MCF 10A (cell line): ENCODE measurements at regions not wholly inside any gene's neighbourhood (a gene's known extent, or its start where the extent isn't known, plus 50 kb on each side); places are given as distances from the start of the nearest gene placed in this dataset.

Experiments used
- BruUV-seq: library from RNA; stranded (reverse); fragments of 400-500 nt; replicated peaks from 2 replicates; lab custom pipeline; 2021; lab: Mats Ljungman, UMichigan
- CTCF ChIA-PET: fragments of 300-600 bp; sonication (Branson Sonifier 250); formaldehyde crosslinking; extraction: SDS; loops from one replicate; lab custom pipeline; 2021; ENCODE audit warnings: antibody characterized with exemption, inconsistent platforms; lab: Yijun Ruan, JAX
- POLR2A ChIA-PET: fragments of 300-600, 350-650 bp; sonication (Branson Sonifier 250); formaldehyde crosslinking; extraction: SDS; loops from one replicate; lab custom pipeline; 2020; ENCODE audit warnings: antibody characterized with exemption, inconsistent platforms; lab: Yijun Ruan, JAX
- DNase-seq: peaks from one replicate; pipeline ENCODE4 v3.0.0-alpha.2; 2018; ENCODE audit not compliant: unreplicated experiment
- H3K27ac Mint-ChIP-seq: one replicate; pipeline ENCODE4 v1.8.0; 2022; ENCODE audit warnings: mild to moderate bottlenecking, low read depth, mixed read lengths; ENCODE audit not compliant: unreplicated experiment
- H3K27me3 Mint-ChIP-seq: one replicate; pipeline ENCODE4 v1.8.0; 2022; ENCODE audit warnings: mixed read lengths; ENCODE audit not compliant: insufficient read depth, unreplicated experiment
- H3K36me3 Mint-ChIP-seq: one replicate; pipeline ENCODE4 v1.8.0; 2022; ENCODE audit warnings: mild to moderate bottlenecking, moderate library complexity, mixed read lengths; ENCODE audit not compliant: insufficient read depth, unreplicated experiment
- H3K4me1 Mint-ChIP-seq: one replicate; pipeline ENCODE4 v1.8.0; 2022; ENCODE audit warnings: mixed read lengths; ENCODE audit not compliant: insufficient read depth, unreplicated experiment
- H3K4me3 Mint-ChIP-seq: one replicate; pipeline ENCODE4 v1.8.0; 2022; ENCODE audit warnings: mild to moderate bottlenecking, moderate library complexity, mixed read lengths; ENCODE audit not compliant: unreplicated experiment
- H3K9me3 Mint-ChIP-seq: one replicate; pipeline ENCODE4 v1.8.0; 2022; ENCODE audit warnings: mixed read lengths; ENCODE audit not compliant: unreplicated experiment
- intact Hi-C: fragments of 100-400 bp; cut with micrococcal nuclease; formaldehyde crosslinking; loops from 2 replicates; pipeline ENCODE4 v1.14.1; 2022
- TF ChIP-seq, protein P1 (sequence below): fragments of 200-600 bp; IDR thresholded peaks from one replicate; pipeline ENCODE4 v1.8.0; 2022; ENCODE audit warnings: antibody characterized with exemption, mild to moderate bottlenecking; ENCODE audit not compliant: unreplicated experiment

DNA sequence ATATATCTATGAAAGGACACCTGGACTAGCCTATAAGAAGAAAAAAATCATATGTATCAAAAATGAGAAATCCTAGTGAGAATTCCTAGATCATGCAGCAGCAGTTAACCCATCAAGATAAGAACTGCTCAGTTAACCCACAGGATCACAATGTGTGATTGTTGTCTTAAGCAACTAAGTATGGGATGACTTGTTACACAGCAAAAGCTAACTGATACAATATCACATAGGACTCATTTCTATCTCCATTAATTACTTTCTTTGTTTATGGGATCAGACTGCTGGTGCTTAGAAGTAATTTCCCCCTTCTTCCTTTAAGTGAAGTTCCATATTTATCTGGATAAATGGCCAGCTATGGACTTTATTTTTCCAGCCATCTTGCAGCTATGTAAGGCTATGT lies 280.8 kb upstream of the MARCKS start:
- Mint-ChIP-seq H3K9me3 (no peaks in the 10 kb centered on the region), H3K4me1 (no peaks in the 10 kb centered on the region), H3K36me3 (no peaks in the 10 kb centered on the region), H3K4me3 (no peak overlapping the region), H3K27ac (no peak overlapping the region), H3K27me3 (no peaks in the 10 kb centered on the region)
- ChIA-PET CTCF (interaction anchor here (0.6 kb wide), 1 partner anchor 283 kb away, joined by 4 read pairs; no protein-coding TSS in a partner anchor), POLR2A (interaction anchor here (0.7 to 0.9 kb wide), 2 partner anchors 282 to 1796 kb away, joined by 3 read pairs; no protein-coding TSS in a partner anchor)
- BruUV-seq: no TSS peak
- TF ChIP-seq, protein P1, sequence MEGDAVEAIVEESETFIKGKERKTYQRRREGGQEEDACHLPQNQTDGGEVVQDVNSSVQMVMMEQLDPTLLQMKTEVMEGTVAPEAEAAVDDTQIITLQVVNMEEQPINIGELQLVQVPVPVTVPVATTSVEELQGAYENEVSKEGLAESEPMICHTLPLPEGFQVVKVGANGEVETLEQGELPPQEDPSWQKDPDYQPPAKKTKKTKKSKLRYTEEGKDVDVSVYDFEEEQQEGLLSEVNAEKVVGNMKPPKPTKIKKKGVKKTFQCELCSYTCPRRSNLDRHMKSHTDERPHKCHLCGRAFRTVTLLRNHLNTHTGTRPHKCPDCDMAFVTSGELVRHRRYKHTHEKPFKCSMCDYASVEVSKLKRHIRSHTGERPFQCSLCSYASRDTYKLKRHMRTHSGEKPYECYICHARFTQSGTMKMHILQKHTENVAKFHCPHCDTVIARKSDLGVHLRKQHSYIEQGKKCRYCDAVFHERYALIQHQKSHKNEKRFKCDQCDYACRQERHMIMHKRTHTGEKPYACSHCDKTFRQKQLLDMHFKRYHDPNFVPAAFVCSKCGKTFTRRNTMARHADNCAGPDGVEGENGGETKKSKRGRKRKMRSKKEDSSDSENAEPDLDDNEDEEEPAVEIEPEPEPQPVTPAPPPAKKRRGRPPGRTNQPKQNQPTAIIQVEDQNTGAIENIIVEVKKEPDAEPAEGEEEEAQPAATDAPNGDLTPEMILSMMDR: no peak
- intact Hi-C loops: no loop called here
- DNase-seq: no peak

DNA sequence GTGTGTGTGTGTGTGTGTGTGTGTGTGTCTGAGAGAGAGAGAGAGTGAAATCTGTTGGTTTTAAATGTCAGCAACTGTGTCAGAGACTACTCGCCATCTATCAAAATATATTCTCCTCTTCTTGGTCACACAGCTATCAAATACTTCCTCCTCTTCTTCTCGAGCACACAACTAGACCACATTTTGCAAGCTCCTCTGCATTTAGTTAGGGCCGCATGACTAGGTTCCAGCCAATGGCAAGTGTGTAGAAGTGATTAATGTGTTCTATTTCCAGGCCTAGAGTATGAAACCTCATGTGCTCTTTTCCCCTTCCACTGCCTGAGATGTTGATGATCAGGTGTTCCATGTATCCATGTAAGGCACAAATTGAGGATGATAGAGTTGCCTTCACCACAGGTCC lies 278.5 kb upstream of the MARCKS start:
- TF ChIP-seq, protein P1: no peak
- intact Hi-C loops: no loop called here
- H3K4me3 Mint-ChIP-seq: no peak overlapping the region
- H3K36me3 Mint-ChIP-seq: no peaks in the 10 kb centered on the region
- H3K27me3 Mint-ChIP-seq: no peaks in the 10 kb centered on the region
- H3K9me3 Mint-ChIP-seq: no peaks in the 10 kb centered on the region
- no TSS peak for BruUV-seq
- CTCF ChIA-PET: interaction anchor here (0.6 kb wide), 2 partner anchors 51 to 164 kb away, joined by 3 read pairs; no protein-coding TSS in a partner anchor
- H3K27ac Mint-ChIP-seq: no peak overlapping the region
- POLR2A ChIA-PET: interaction anchor here (0.6 kb wide), 1 partner anchor 31 kb away, joined by 3 read pairs; no protein-coding TSS in a partner anchor
- no peak for DNase-seq
- no peaks in the 10 kb centered on the region for H3K4me1 Mint-ChIP-seq

DNA sequence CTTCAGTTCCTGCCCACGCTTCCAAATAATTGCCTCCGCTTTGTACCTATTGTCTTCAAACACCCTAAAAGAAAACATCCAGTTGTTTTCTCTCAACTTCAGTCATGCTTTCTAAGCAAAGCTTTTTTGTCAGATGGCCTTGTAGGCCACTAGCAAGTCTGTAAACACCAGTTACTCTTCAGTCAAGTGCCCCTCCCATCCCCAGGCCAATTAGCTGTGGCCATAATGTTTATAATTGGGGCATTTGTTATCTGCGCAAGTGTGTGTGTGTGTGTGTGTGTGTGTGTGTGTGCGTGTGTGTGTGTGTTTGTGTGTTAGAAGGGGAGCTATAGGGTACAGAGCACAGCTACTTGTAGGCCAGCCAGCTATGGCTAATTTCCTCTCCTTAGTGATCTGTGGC lies 272.4 kb upstream of the MARCKS start:
- CTCF ChIA-PET: interaction anchor here (0.5 to 1.2 kb wide), 5 partner anchors 14 to 481 kb away, joined by 3 to 4 read pairs (median 3); no protein-coding TSS in a partner anchor
- no peak overlapping the region for H3K27ac Mint-ChIP-seq

DNA sequence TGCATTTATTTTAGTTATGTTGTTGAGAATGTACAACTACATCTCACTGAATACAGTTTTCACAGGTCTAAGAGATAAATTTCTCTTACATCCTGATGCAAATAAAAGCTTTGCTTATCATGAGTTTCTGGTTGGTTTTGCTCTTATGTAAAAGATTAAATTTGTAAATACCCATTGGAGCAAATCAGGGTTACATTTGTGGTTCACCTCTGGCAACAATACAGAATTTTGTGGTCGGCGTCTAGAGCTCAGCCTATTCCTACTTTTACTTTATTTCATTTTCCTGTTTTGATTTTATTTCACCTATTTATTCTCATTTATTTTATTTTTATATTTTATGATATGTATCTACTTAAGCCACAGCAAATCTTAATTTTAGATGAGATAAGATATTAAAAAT lies 271.9 kb upstream of the MARCKS start:
- H3K27ac Mint-ChIP-seq: no peak overlapping the region
- H3K9me3 Mint-ChIP-seq: no peaks in the 10 kb centered on the region
- DNase-seq: no peak
- H3K4me3 Mint-ChIP-seq: no peak overlapping the region
- intact Hi-C loops: no loop called here
- ChIA-PET POLR2A (no interaction called here), CTCF (interaction anchor here (0.5 to 1.2 kb wide), 3 partner anchors 24 to 481 kb away, joined by 3 to 4 read pairs (median 4); no protein-coding TSS in a partner anchor)
- no peaks in the 10 kb centered on the region for H3K36me3 Mint-ChIP-seq
- no peaks in the 10 kb centered on the region for H3K27me3 Mint-ChIP-seq
- TF ChIP-seq, protein P1: no peak
- no TSS peak for BruUV-seq
- H3K4me1 Mint-ChIP-seq: peaks cover 6% of the 10 kb centered on the region

More for the DNA sequence above, 272.4 kb upstream of the MARCKS start:
- Mint-ChIP-seq H3K4me3 (no peak overlapping the region), H3K27me3 (no peaks in the 10 kb centered on the region), H3K36me3 (no peaks in the 10 kb centered on the region), H3K4me1 (peaks cover 6% of the 10 kb centered on the region), H3K9me3 (no peaks in the 10 kb centered on the region)
- POLR2A ChIA-PET: no interaction called here
- BruUV-seq: no TSS peak
- intact Hi-C loops: no loop called here
- DNase-seq: no peak
- TF ChIP-seq, protein P1: no peak
